ENCODE measurements at regions not wholly inside any gene's neighbourhood (a gene's known extent, or its start where the extent isn't known, plus 50 kb on each side); places are given as distances from the start of the nearest gene placed in this dataset.
"Not testable (repeated sequence)": the region's sequence is repeated elsewhere in the genome, so short reads cannot be mapped to it uniquely, and the experiment has no call there.

- DNase-seq (ENCODE audit: extremely low read depth, low read depth) = no peak
- no peak for TF ChIP-seq CTCF (IDR thresholded peaks at IDR 0.05; ENCODE audit: low read depth, low read length)
These were observed 133.1 kb upstream of the FBXL7 start for GRCh38 chr5:15366676-15367391.

GRCh38 chr5:15365070-15365469 is 134.9 kb upstream of the FBXL7 start:
- DNase-seq (ENCODE audit: extremely low read depth, low read depth) = no peak

GRCh38 chr5:15363601-15364000 is 136.4 kb upstream of the FBXL7 start:
- TF ChIP-seq CTCF (IDR thresholded peaks at IDR 0.05; ENCODE audit: low read depth, low read length) = no peak
- DNase-seq (ENCODE audit: extremely low read depth, low read depth) = no peak

More at GRCh38 chr5:15365070-15365469, 134.9 kb upstream of the FBXL7 start:
- TF ChIP-seq CTCF (IDR thresholded peaks at IDR 0.05; ENCODE audit: low read depth, low read length) = no peak

GRCh38 chr5:15357092-15357453 is 142.9 kb upstream of the FBXL7 start:
- DNase-seq (ENCODE audit: extremely low read depth, low read depth) = not testable (repeated sequence)

- DNase-seq (ENCODE audit: extremely low read depth, low read depth) = not testable (repeated sequence)
These were observed 143.5 kb upstream of the FBXL7 start for GRCh38 chr5:15356308-15357091.

GRCh38 chr5:15354021-15354420 is 146.0 kb upstream of the FBXL7 start:
- peak; percentile 3 for DNase-seq (ENCODE audit: extremely low read depth, low read depth)
- no peak for TF ChIP-seq CTCF (IDR thresholded peaks at IDR 0.05; ENCODE audit: low read depth, low read length)

- no peak for DNase-seq (ENCODE audit: extremely low read depth, low read depth)
- TF ChIP-seq CTCF (IDR thresholded peaks at IDR 0.05; ENCODE audit: low read depth, low read length) = no peak
These were observed 146.8 kb upstream of the FBXL7 start for GRCh38 chr5:15353086-15353645.

GRCh38 chr5:15350614-15351013 is 149.4 kb upstream of the FBXL7 start:
- no peak for DNase-seq (ENCODE audit: extremely low read depth, low read depth)
- TF ChIP-seq CTCF (IDR thresholded peaks at IDR 0.05; ENCODE audit: low read depth, low read length) = no peak
